NCI-H526 treated with DMSO at 0.1 percent for 48 hours (cell line): ENCODE measurements at regions not wholly inside any gene's neighbourhood (a gene's known extent, or its start where the extent isn't known, plus 50 kb on each side); places are given as distances from the start of the nearest gene placed in this dataset.
A peak's percentile ranks its signal among the peaks of the same experiment; 100 is the strongest.

Experiments used
- DNase-seq: peaks from one replicate; lab custom pipeline; 2025; lab: John Stamatoyannopoulos, UW

GRCh38 chr22:47927648-47928210, 1165.3 kb downstream of the TBC1D22A start:
- DNase-seq: no peak

GRCh38 chr22:47923011-47923427, 1160.6 kb downstream of the TBC1D22A start:
- no peak for DNase-seq

GRCh38 chr22:47921906-47922305, 1159.5 kb downstream of the TBC1D22A start:
- DNase-seq: no peak

- DNase-seq: no peak
Measured at GRCh38 chr22:47920380-47920959, 1158.0 kb downstream of the TBC1D22A start.

GRCh38 chr22:47919893-47920292, 1157.4 kb downstream of the TBC1D22A start:
- DNase-seq: no peak

GRCh38 chr22:47919001-47919441, 1156.6 kb downstream of the TBC1D22A start:
- DNase-seq: peak; percentile 90

GRCh38 chr22:47918276-47918921, 1155.9 kb downstream of the TBC1D22A start:
- no peak for DNase-seq

GRCh38 chr22:47914481-47915097, 1152.1 kb downstream of the TBC1D22A start:
- no peak for DNase-seq

- no peak for DNase-seq
Measured at GRCh38 chr22:47902646-47903180, 1140.3 kb downstream of the TBC1D22A start.

- no peak for DNase-seq
Measured at GRCh38 chr22:47901911-47902310, 1139.5 kb downstream of the TBC1D22A start.

GRCh38 chr22:47899894-47900293, 1137.4 kb downstream of the TBC1D22A start:
- DNase-seq: no peak

GRCh38 chr22:47898946-47899345, 1136.5 kb downstream of the TBC1D22A start:
- DNase-seq: no peak

GRCh38 chr22:47891609-47892008, 1129.2 kb downstream of the TBC1D22A start:
- no peak for DNase-seq

- no peak for DNase-seq
Measured at GRCh38 chr22:47888817-47889216, 1126.4 kb downstream of the TBC1D22A start.

- DNase-seq: no peak
Measured at GRCh38 chr22:47884775-47885174, 1122.3 kb downstream of the TBC1D22A start.

GRCh38 chr22:47884200-47884599, 1121.8 kb downstream of the TBC1D22A start:
- DNase-seq: no peak

GRCh38 chr22:47883757-47884156, 1121.3 kb downstream of the TBC1D22A start:
- DNase-seq: no peak

GRCh38 chr22:47879346-47879745, 1116.9 kb downstream of the TBC1D22A start:
- DNase-seq: no peak

- DNase-seq: no peak
Measured at GRCh38 chr22:47878460-47878859, 1116.0 kb downstream of the TBC1D22A start.

- DNase-seq: no peak
Measured at GRCh38 chr22:47872761-47873535, 1110.5 kb downstream of the TBC1D22A start.

- no peak for DNase-seq
Measured at GRCh38 chr22:47865626-47866025, 1103.2 kb downstream of the TBC1D22A start.

GRCh38 chr22:47862394-47862793, 1099.9 kb downstream of the TBC1D22A start:
- DNase-seq: no peak
